ENCODE measurements at regions not wholly inside any gene's neighbourhood (a gene's known extent, or its start where the extent isn't known, plus 50 kb on each side); places are given as distances from the start of the nearest gene placed in this dataset.
"Not testable (repeated sequence)": the region's sequence is repeated elsewhere in the genome, so short reads cannot be mapped to it uniquely, and the experiment has no call there.

- in situ Hi-C loops (cut with HindIII; ENCODE audit: low sequenced_read_pairs) = no loop called here
- TF ChIP-seq CTCF (IDR thresholded peaks at IDR 0.05; ENCODE audit: low read depth, low read length, missing control alignments) = no peak
- no peak overlapping the region for H3K4me3 ChIP-seq (ENCODE audit: low read depth, low read length)
Observed at GRCh38 chr15:77909182-77909940, 168.2 kb downstream of the TBC1D2B start.

GRCh38 chr15:77908752-77909111, 168.8 kb downstream of the TBC1D2B start:
- in situ Hi-C loops (cut with HindIII; ENCODE audit: low sequenced_read_pairs); H3K4me3 ChIP-seq (ENCODE audit: low read depth, low read length): not testable (repeated sequence)

More at GRCh38 chr15:77909182-77909940, 168.2 kb downstream of the TBC1D2B start:
- DNase-seq (ENCODE audit: low read depth) = no peak

GRCh38 chr15:77907824-77908751, 169.4 kb downstream of the TBC1D2B start:
- H3K4me3 ChIP-seq (ENCODE audit: low read depth, low read length) = no peak overlapping the region
- in situ Hi-C loops (cut with HindIII; ENCODE audit: low sequenced_read_pairs) = no loop called here
- TF ChIP-seq CTCF (IDR thresholded peaks at IDR 0.05; ENCODE audit: low read depth, low read length, missing control alignments) = peak; percentile 57
- no peak for DNase-seq (ENCODE audit: low read depth)

More at GRCh38 chr15:77908752-77909111, 168.8 kb downstream of the TBC1D2B start:
- not testable (repeated sequence) for DNase-seq (ENCODE audit: low read depth)

GRCh38 chr15:77906062-77906990, 171.2 kb downstream of the TBC1D2B start:
- H3K4me3 ChIP-seq (ENCODE audit: low read depth, low read length); DNase-seq (ENCODE audit: low read depth); in situ Hi-C loops (cut with HindIII; ENCODE audit: low sequenced_read_pairs): not testable (repeated sequence)

GRCh38 chr15:77905301-77905920, 172.1 kb downstream of the TBC1D2B start:
- no peak for DNase-seq (ENCODE audit: low read depth)
- no peak for TF ChIP-seq CTCF (IDR thresholded peaks at IDR 0.05; ENCODE audit: low read depth, low read length, missing control alignments)
- no peak overlapping the region for H3K4me3 ChIP-seq (ENCODE audit: low read depth, low read length)
- in situ Hi-C loops (cut with HindIII; ENCODE audit: low sequenced_read_pairs) = no loop called here

- no peak overlapping the region for H3K4me3 ChIP-seq (ENCODE audit: low read depth, low read length)
- no peak for DNase-seq (ENCODE audit: low read depth)
- no peak for TF ChIP-seq CTCF (IDR thresholded peaks at IDR 0.05; ENCODE audit: low read depth, low read length, missing control alignments)
- in situ Hi-C loops (cut with HindIII; ENCODE audit: low sequenced_read_pairs) = no loop called here
Observed at GRCh38 chr15:77904901-77905300, 172.6 kb downstream of the TBC1D2B start.

GRCh38 chr15:77904436-77904821, 173.1 kb downstream of the TBC1D2B start:
- no peak for TF ChIP-seq CTCF (IDR thresholded peaks at IDR 0.05; ENCODE audit: low read depth, low read length, missing control alignments)
- in situ Hi-C loops (cut with HindIII; ENCODE audit: low sequenced_read_pairs) = no loop called here
- no peak for DNase-seq (ENCODE audit: low read depth)
- no peak overlapping the region for H3K4me3 ChIP-seq (ENCODE audit: low read depth, low read length)

GRCh38 chr15:77903761-77904435, 173.6 kb downstream of the TBC1D2B start:
- DNase-seq (ENCODE audit: low read depth); H3K4me3 ChIP-seq (ENCODE audit: low read depth, low read length); in situ Hi-C loops (cut with HindIII; ENCODE audit: low sequenced_read_pairs): not testable (repeated sequence)

Measured in astrocyte of the cerebellum (primary cell).